Transverse colon (tissue), 4 donors: ENCODE measurements at regions not wholly inside any gene's neighbourhood (a gene's known extent, or its start where the extent isn't known, plus 50 kb on each side); places are given as distances from the start of the nearest gene placed in this dataset.
"Not testable (repeated sequence)": the region's sequence is repeated elsewhere in the genome, so short reads cannot be mapped to it uniquely, and the experiment has no call there.

Source experiments
- POLR2A ChIP-seq: fragments of 450-650 bp; IDR thresholded peaks from one replicate; pipeline ENCODE4 v1.6.1; 2016; ENCODE audit warnings: antibody characterized with exemption, mild to moderate bottlenecking, moderate library complexity
- POLR2AphosphoS5 ChIP-seq, 3 donors: sonication (generic); formaldehyde crosslinking; IDR thresholded peaks; one replicate each; pipeline ENCODE4 v1.6.1; 2016; ENCODE audit warnings: antibody characterized with exemption in 3 of 3
- TF ChIP-seq, protein P1 (sequence below), 5 experiments: fragments of 200-600 bp in 3 of 5; fragments of 450-650 bp in 2 of 5; sonication (generic) in 3 of 5; IDR thresholded peaks; 1 replicate in 2 of 5; 2 replicates in 3 of 5; pipeline ENCODE4 v1.5.1; 2016 to 2017; ENCODE audit warnings: antibody characterized with exemption in 5 of 5, inconsistent platforms in 3 of 5, mild to moderate bottlenecking in 2 of 5, moderate library complexity in 1 of 5

DNA sequence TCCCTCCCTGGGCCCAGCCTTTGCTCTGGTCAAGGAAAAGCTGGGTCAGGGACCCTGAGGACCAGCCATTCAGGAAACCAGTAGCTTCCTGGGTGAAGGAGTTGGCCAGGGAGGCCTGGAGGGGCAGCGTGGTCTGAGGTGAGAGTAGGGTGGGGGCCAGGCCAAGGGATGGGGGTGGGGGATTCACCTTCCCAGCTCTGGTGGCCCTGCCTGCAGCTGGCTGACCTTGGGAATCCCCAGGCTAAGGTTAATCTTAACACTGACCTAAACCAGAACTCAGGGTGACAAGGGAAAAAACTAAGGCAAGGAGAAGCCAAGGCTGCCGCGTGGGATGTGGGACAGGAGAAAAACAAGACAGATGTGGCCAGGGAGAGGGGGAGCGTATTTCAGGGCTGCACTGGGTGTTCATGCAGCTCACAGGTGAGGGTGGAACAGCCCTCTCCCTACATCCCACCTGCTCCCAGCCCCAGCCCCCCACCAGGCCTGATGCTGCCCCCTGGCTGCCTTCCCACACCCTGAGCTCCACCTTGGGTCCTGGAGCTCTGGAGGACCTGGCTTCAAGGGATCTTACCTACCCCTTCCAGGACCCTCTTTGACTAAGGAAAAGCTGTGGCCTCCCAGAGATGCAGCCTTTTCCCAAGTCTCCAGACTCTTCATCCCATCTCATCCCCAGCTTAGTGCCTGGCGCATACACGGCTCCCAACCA lies 132.7 kb upstream of the GRK3 start:
- TF ChIP-seq POLR2A; POLR2AphosphoS5 (IDR thresholded peaks at IDR 0.05): not testable (repeated sequence)
- TF ChIP-seq, protein P1, sequence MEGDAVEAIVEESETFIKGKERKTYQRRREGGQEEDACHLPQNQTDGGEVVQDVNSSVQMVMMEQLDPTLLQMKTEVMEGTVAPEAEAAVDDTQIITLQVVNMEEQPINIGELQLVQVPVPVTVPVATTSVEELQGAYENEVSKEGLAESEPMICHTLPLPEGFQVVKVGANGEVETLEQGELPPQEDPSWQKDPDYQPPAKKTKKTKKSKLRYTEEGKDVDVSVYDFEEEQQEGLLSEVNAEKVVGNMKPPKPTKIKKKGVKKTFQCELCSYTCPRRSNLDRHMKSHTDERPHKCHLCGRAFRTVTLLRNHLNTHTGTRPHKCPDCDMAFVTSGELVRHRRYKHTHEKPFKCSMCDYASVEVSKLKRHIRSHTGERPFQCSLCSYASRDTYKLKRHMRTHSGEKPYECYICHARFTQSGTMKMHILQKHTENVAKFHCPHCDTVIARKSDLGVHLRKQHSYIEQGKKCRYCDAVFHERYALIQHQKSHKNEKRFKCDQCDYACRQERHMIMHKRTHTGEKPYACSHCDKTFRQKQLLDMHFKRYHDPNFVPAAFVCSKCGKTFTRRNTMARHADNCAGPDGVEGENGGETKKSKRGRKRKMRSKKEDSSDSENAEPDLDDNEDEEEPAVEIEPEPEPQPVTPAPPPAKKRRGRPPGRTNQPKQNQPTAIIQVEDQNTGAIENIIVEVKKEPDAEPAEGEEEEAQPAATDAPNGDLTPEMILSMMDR (IDR thresholded peaks at IDR 0.05) = not testable (repeated sequence)
